ENCODE measurements at regions not wholly inside any gene's neighbourhood (a gene's known extent, or its start where the extent isn't known, plus 50 kb on each side); places are given as distances from the start of the nearest gene placed in this dataset.
"Not testable (repeated sequence)": the region's sequence is repeated elsewhere in the genome, so short reads cannot be mapped to it uniquely, and the experiment has no call there.

GRCh38 chr2:144796936-144797335 is 277.0 kb upstream of the ZEB2 start:
- peak; percentile 63 for DNase-seq

GRCh38 chr2:144796164-144796563 is 276.2 kb upstream of the ZEB2 start:
- no peak for DNase-seq

- DNase-seq, result no peak
Observed at GRCh38 chr2:144785253-144785652, 265.3 kb upstream of the ZEB2 start.

- DNase-seq, result no peak
Observed at GRCh38 chr2:144780983-144781382, 261.1 kb upstream of the ZEB2 start.

GRCh38 chr2:144776766-144777165 is 256.8 kb upstream of the ZEB2 start:
- no peak for DNase-seq

GRCh38 chr2:144774809-144775208 is 254.9 kb upstream of the ZEB2 start:
- no peak for DNase-seq

GRCh38 chr2:144771348-144771747 is 251.4 kb upstream of the ZEB2 start:
- DNase-seq, result no peak

GRCh38 chr2:144770616-144771230 is 250.8 kb upstream of the ZEB2 start:
- DNase-seq, result no peak

GRCh38 chr2:144760939-144761338 is 241.0 kb upstream of the ZEB2 start:
- DNase-seq, result not testable (repeated sequence)

- DNase-seq, result no peak
Observed at GRCh38 chr2:144759746-144760145, 239.8 kb upstream of the ZEB2 start.

GRCh38 chr2:144758196-144758595 is 238.3 kb upstream of the ZEB2 start:
- DNase-seq, result not testable (repeated sequence)

- DNase-seq, result no peak
Observed at GRCh38 chr2:144753416-144753815, 233.5 kb upstream of the ZEB2 start.

GRCh38 chr2:144751142-144751905 is 231.4 kb upstream of the ZEB2 start:
- no peak for DNase-seq

GRCh38 chr2:144749188-144749587 is 229.3 kb upstream of the ZEB2 start:
- DNase-seq, result no peak

- DNase-seq, result no peak
Observed at GRCh38 chr2:144748443-144748842, 228.5 kb upstream of the ZEB2 start.

GRCh38 chr2:144747571-144747970 is 227.7 kb upstream of the ZEB2 start:
- DNase-seq, result no peak

- no peak for DNase-seq
Observed at GRCh38 chr2:144745424-144745823, 225.5 kb upstream of the ZEB2 start.

- DNase-seq, result no peak
Observed at GRCh38 chr2:144738749-144739148, 218.8 kb upstream of the ZEB2 start.

GRCh38 chr2:144730711-144731110 is 210.8 kb upstream of the ZEB2 start:
- DNase-seq, result no peak

GRCh38 chr2:144724460-144724859 is 204.5 kb upstream of the ZEB2 start:
- not testable (repeated sequence) for DNase-seq

- no peak for DNase-seq
Observed at GRCh38 chr2:144718376-144718775, 198.5 kb upstream of the ZEB2 start.

GRCh38 chr2:144715992-144716391 is 196.1 kb upstream of the ZEB2 start:
- no peak for DNase-seq

GRCh38 chr2:144713410-144713809 is 193.5 kb upstream of the ZEB2 start:
- DNase-seq, result no peak

GRCh38 chr2:144712550-144712940 is 192.6 kb upstream of the ZEB2 start:
- no peak for DNase-seq
